ENCODE measurements at regions not wholly inside any gene's neighbourhood (a gene's known extent, or its start where the extent isn't known, plus 50 kb on each side); places are given as distances from the start of the nearest gene placed in this dataset.

DNA sequence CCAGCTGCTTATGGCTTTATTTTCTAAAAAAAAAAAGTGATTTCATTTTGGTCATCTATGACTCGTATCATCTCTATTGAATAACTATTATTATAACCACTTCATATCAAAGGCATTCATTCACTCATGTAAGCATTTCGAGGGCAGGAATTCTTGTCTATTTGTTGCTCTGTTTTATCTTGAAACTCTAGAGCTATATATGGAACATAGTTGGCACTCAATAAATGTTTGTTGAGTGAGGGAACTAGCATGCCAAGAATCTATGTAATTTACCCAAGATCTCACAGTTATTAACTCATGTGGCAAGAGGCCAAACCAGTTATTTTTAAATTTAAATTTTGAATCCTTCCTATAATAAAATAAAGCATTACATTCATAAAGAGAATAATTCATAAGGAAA is 470.1 kb downstream of the TMX3 start:
- TF ChIP-seq, protein P1, sequence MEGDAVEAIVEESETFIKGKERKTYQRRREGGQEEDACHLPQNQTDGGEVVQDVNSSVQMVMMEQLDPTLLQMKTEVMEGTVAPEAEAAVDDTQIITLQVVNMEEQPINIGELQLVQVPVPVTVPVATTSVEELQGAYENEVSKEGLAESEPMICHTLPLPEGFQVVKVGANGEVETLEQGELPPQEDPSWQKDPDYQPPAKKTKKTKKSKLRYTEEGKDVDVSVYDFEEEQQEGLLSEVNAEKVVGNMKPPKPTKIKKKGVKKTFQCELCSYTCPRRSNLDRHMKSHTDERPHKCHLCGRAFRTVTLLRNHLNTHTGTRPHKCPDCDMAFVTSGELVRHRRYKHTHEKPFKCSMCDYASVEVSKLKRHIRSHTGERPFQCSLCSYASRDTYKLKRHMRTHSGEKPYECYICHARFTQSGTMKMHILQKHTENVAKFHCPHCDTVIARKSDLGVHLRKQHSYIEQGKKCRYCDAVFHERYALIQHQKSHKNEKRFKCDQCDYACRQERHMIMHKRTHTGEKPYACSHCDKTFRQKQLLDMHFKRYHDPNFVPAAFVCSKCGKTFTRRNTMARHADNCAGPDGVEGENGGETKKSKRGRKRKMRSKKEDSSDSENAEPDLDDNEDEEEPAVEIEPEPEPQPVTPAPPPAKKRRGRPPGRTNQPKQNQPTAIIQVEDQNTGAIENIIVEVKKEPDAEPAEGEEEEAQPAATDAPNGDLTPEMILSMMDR (conservative IDR thresholded peaks at IDR 0.05 in 1 of 2, IDR thresholded peaks at IDR 0.05 in 1 of 2; ENCODE audit: extremely low read depth in 1 of 2, insufficient read depth in 1 of 2, low read depth in 1 of 2, low read length in 2 of 2): no peak
- no peak for TF ChIP-seq EZH2 (IDR thresholded peaks at IDR 0.05; ENCODE audit: borderline replicate concordance, low read length)

All from mammary epithelial cell (primary cell).